D721Med (cell line): ENCODE measurements at regions not wholly inside any gene's neighbourhood (a gene's known extent, or its start where the extent isn't known, plus 50 kb on each side); places are given as distances from the start of the nearest gene placed in this dataset.

Experiments
- DNase-seq: peaks from one replicate; pipeline ENCODE4 v3.0.0; 2011; ENCODE audit warnings: low spot score; ENCODE audit not compliant: insufficient read length
- FAIRE-seq: peaks from 2 replicates; lab custom pipeline; 2011; peaks lifted over from hg19 to GRCh38; lab: Jason Lieb, UNC
- TF ChIP-seq, protein P1 (sequence below): IDR thresholded peaks from 2 replicates; pipeline ENCODE4 v1.5.1; 2012; ENCODE audit warnings: mild to moderate bottlenecking, control low read depth; ENCODE audit not compliant: insufficient read depth; ENCODE audit errors: missing control alignments

DNA sequence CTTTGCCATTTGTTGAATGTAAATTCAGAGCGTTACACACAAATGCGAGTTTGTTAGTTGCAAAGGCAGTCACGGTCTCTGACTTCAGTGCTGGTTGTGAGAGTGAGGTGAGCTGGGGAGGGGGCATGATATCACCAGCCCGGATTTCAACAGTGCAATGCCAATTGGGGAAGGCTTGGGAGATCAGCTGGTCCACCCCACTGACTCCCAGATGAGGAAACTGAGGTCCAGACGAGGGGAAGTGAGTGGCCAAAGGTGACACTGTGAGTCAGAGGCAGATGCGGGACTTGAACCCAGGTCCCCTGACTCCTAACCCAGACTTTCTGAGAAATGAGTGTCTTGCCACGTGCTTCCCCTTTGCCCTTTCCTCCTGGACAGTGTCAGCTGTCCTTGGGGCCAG is 62.1 kb downstream of the CEBPB start:
- no peak for FAIRE-seq

DNA sequence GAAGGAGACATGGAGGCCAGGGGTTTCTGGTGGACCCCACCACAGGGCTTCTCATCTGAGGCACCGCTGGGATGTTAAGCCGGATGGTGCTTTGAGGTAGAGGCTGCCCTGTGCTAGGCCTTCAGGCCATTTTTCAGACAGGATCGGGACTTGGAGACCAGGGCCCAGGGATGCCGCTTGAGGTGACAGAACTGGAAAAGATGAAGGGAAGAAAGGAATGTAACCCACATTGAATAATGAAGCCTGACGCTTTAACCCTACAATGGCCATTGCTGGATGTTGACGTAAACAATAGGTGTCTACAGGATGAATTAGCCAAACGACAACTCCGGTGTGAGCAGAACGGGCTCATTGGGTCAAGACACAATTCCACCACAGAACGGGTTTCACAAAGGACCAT is 62.5 kb downstream of the CEBPB start:
- TF ChIP-seq, protein P1, sequence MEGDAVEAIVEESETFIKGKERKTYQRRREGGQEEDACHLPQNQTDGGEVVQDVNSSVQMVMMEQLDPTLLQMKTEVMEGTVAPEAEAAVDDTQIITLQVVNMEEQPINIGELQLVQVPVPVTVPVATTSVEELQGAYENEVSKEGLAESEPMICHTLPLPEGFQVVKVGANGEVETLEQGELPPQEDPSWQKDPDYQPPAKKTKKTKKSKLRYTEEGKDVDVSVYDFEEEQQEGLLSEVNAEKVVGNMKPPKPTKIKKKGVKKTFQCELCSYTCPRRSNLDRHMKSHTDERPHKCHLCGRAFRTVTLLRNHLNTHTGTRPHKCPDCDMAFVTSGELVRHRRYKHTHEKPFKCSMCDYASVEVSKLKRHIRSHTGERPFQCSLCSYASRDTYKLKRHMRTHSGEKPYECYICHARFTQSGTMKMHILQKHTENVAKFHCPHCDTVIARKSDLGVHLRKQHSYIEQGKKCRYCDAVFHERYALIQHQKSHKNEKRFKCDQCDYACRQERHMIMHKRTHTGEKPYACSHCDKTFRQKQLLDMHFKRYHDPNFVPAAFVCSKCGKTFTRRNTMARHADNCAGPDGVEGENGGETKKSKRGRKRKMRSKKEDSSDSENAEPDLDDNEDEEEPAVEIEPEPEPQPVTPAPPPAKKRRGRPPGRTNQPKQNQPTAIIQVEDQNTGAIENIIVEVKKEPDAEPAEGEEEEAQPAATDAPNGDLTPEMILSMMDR: no peak
- DNase-seq: no peak
- no peak for FAIRE-seq

More for the DNA sequence above, 62.1 kb downstream of the CEBPB start:
- TF ChIP-seq, protein P1: no peak
- DNase-seq: no peak

DNA sequence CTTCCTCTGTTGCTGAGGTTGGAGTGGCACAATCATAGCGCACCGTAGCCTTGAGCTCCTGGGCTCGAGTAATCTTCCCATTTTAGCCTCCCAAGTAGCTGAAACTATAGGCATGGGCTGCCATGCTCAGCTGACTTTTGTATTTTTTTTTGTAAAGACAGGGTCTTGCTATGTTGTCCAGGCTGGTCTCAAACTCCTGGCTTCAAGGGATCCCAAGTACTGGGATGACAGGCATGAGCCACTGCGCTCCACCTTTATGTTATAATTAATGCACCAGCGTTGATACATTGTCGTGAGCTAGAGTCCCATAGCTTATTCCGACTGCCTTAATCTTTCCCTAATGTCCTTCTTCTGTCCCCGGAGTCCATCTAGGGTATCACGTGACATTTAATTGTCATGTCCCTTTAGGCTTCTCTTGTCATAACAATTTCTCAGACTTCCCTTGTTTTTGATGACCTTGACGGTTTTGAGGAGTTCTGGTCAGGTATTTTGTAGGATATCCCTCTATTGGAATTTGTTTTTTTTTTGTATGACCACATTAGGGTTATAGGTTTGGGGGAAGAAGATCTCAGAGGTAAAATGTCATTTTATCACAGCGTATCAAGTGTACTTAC is 63.9 kb downstream of the CEBPB start:
- no peak for DNase-seq
- TF ChIP-seq, protein P1: no peak
- FAIRE-seq: no peak

GRCh38 chr20:50256577-50256976 is 65.9 kb downstream of the CEBPB start:
- TF ChIP-seq, protein P1: no peak
- DNase-seq (no peak), FAIRE-seq (no peak)

- DNase-seq (no peak), FAIRE-seq (no peak)
- TF ChIP-seq, protein P1: no peak
These were observed 67.2 kb downstream of the CEBPB start for GRCh38 chr20:50257860-50258259.

- no peak for FAIRE-seq
- no peak for DNase-seq
- TF ChIP-seq, protein P1: no peak
These were observed 68.3 kb downstream of the CEBPB start for GRCh38 chr20:50258790-50259483.

DNA sequence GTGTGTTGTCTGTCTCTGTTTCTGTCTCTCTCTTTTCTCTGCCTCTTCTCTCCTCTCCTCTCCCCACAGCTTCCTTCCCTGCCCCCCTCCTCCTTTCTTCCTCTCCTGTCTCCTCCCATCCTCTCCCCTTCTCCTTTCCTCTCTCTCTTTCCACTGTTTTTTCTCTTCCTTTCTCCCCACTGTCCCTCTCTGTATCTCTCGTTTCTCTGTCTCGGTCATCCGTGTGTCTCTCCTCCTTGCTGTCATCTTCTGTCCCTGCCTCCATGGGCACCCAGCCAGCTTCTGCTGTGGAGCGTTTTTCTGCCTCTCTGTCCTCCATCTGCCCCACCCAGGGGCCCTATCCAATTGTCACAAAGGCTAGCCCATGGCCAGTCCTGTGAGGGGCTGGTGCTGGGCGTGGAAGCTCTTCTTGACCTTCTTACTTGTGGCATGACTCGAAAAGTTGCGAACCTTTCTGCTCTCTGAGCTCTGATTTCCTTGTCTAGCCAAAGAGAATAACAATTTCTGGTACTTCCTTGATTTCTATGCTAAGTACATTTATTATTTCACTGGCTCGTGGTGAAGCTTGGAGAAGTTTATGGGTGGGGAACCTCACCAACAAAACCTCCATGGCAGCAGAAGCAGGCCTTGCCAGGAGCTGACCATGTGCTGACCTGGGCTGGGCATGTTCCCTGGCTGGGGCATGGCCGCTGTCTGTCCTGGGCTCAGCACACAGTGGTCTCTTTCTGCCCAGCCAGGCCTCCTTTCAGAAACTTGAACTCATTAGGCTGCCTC is 69.3 kb downstream of the CEBPB start:
- no peak for FAIRE-seq
- no peak for DNase-seq
- TF ChIP-seq, protein P1: no peak
